ENCODE measurements at regions not wholly inside any gene's neighbourhood (a gene's known extent, or its start where the extent isn't known, plus 50 kb on each side); places are given as distances from the start of the nearest gene placed in this dataset.

- no peak for DNase-seq (ENCODE audit: low spot score)
- ATAC-seq (ENCODE audit: insufficient number of reproducible peaks, low FRiP score, low read depth), result no peak
- no peaks in the 10 kb centered on the region for H3K27me3 ChIP-seq (replicated peaks; ENCODE audit: insufficient read depth)
- no peak overlapping the region for H3K27ac ChIP-seq
- TF ChIP-seq, protein P1, sequence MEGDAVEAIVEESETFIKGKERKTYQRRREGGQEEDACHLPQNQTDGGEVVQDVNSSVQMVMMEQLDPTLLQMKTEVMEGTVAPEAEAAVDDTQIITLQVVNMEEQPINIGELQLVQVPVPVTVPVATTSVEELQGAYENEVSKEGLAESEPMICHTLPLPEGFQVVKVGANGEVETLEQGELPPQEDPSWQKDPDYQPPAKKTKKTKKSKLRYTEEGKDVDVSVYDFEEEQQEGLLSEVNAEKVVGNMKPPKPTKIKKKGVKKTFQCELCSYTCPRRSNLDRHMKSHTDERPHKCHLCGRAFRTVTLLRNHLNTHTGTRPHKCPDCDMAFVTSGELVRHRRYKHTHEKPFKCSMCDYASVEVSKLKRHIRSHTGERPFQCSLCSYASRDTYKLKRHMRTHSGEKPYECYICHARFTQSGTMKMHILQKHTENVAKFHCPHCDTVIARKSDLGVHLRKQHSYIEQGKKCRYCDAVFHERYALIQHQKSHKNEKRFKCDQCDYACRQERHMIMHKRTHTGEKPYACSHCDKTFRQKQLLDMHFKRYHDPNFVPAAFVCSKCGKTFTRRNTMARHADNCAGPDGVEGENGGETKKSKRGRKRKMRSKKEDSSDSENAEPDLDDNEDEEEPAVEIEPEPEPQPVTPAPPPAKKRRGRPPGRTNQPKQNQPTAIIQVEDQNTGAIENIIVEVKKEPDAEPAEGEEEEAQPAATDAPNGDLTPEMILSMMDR (IDR thresholded peaks at IDR 0.05), result no peak
- H3K4me3 ChIP-seq, result no peak overlapping the region
- H3K4me1 ChIP-seq (ENCODE audit: control insufficient read depth in 1 of 2, low read depth in 2 of 2), result no peaks in the 10 kb centered on the region
- no peaks in the 10 kb centered on the region for H3K9me3 ChIP-seq
- no peaks in the 10 kb centered on the region for H3K36me3 ChIP-seq
Observed at GRCh38 chr12:127324681-127325080, 942.3 kb upstream of the TMEM132C start.

- TF ChIP-seq, protein P1 (IDR thresholded peaks at IDR 0.05), result no peak
- ATAC-seq (ENCODE audit: insufficient number of reproducible peaks, low FRiP score, low read depth) (no peak), DNase-seq (ENCODE audit: low spot score) (no peak)
- H3K4me1 ChIP-seq (ENCODE audit: control insufficient read depth in 1 of 2, low read depth in 2 of 2), result no peaks in the 10 kb centered on the region
- H3K36me3 ChIP-seq, result no peaks in the 10 kb centered on the region
- H3K4me3 ChIP-seq, result no peak overlapping the region
- no peaks in the 10 kb centered on the region for H3K9me3 ChIP-seq
- no peak overlapping the region for H3K27ac ChIP-seq
- no peaks in the 10 kb centered on the region for H3K27me3 ChIP-seq (replicated peaks; ENCODE audit: insufficient read depth)
Observed at GRCh38 chr12:127327986-127328385, 939.0 kb upstream of the TMEM132C start.

DNA sequence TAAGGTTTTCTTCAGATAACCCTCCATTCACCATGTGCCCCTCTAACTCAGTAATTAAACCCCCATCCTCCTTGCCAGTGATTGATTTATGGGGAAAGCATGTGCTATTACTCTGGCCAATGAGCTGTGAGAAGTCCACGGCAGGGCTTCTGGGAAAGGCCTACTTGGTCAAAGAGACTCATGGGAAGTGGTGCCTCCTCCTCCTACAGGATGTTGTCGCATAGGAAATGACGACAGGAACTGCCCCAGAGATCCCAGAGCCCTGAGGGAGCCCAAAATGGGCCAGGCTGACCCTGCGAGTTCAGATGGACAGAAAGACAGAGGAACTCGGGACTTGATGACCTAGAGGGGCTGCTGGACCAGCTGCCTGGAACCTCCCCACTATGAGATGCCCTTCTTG lies 938.1 kb upstream of the TMEM132C start:
- H3K27me3 ChIP-seq (replicated peaks; ENCODE audit: insufficient read depth), result no peaks in the 10 kb centered on the region
- H3K4me1 ChIP-seq (ENCODE audit: control insufficient read depth in 1 of 2, low read depth in 2 of 2), result no peaks in the 10 kb centered on the region
- no peak for ATAC-seq (ENCODE audit: insufficient number of reproducible peaks, low FRiP score, low read depth)
- no peaks in the 10 kb centered on the region for H3K9me3 ChIP-seq
- TF ChIP-seq, protein P1 (IDR thresholded peaks at IDR 0.05), result no peak
- no peak for DNase-seq (ENCODE audit: low spot score)
- H3K36me3 ChIP-seq, result no peaks in the 10 kb centered on the region
- no peak overlapping the region for H3K4me3 ChIP-seq
- H3K27ac ChIP-seq, result no peak overlapping the region

DNA sequence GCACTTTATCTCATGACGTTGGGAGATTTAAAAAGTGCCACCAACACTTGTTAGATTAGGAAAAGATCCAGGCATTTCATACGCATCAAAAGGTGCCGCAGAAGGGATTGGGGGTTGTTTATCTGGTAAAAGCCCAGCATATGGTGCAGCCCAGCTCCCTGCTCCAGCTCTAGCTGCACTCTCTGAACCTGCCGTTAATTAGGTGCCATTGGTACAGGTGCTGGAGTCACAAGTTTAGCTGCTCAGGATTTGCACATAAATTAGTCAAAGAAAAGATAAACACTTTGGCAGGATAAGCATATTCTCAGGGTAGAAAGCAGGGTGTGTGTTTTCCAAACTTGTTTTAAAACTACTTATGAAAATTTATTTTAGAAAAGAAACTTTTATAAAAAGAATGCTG lies 932.6 kb upstream of the TMEM132C start:
- no peaks in the 10 kb centered on the region for H3K27me3 ChIP-seq (replicated peaks; ENCODE audit: insufficient read depth)
- DNase-seq (ENCODE audit: low spot score) (no peak), ATAC-seq (ENCODE audit: insufficient number of reproducible peaks, low FRiP score, low read depth) (no peak)
- no peak overlapping the region for H3K27ac ChIP-seq
- H3K9me3 ChIP-seq, result no peaks in the 10 kb centered on the region
- H3K36me3 ChIP-seq, result no peaks in the 10 kb centered on the region
- no peak overlapping the region for H3K4me3 ChIP-seq
- no peaks in the 10 kb centered on the region for H3K4me1 ChIP-seq (ENCODE audit: control insufficient read depth in 1 of 2, low read depth in 2 of 2)
- TF ChIP-seq, protein P1 (IDR thresholded peaks at IDR 0.05), result no peak

- H3K36me3 ChIP-seq, result no peaks in the 10 kb centered on the region
Observed at GRCh38 chr12:127334912-127335644, 931.9 kb upstream of the TMEM132C start.

More at GRCh38 chr12:127334912-127335644, 931.9 kb upstream of the TMEM132C start:
- Histone ChIP-seq H3K4me1 (ENCODE audit: control insufficient read depth in 1 of 2, low read depth in 2 of 2) (no peaks in the 10 kb centered on the region), H3K27me3 (replicated peaks; ENCODE audit: insufficient read depth) (no peaks in the 10 kb centered on the region), H3K9me3 (no peaks in the 10 kb centered on the region), H3K4me3 (no peak overlapping the region), H3K27ac (no peak overlapping the region)
- ATAC-seq (ENCODE audit: insufficient number of reproducible peaks, low FRiP score, low read depth) (no peak), DNase-seq (ENCODE audit: low spot score) (no peak)
- TF ChIP-seq, protein P1 (IDR thresholded peaks at IDR 0.05), result no peak
